ENCODE measurements at regions not wholly inside any gene's neighbourhood (a gene's known extent, or its start where the extent isn't known, plus 50 kb on each side); places are given as distances from the start of the nearest gene placed in this dataset.

- H3K4me3 Mint-ChIP-seq: no peak overlapping the region
- no peaks in the 10 kb centered on the region for H3K36me3 Mint-ChIP-seq
- H4K20me1 ChIP-seq (ENCODE audit: low read depth): no peaks in the 10 kb centered on the region
- H3K27ac ChIP-seq: no peak overlapping the region
- peaks cover 8% of the 10 kb centered on the region for H3K27me3 Mint-ChIP-seq (ENCODE audit: insufficient read depth, low read depth)
- no peak overlapping the region for H2AFZ ChIP-seq (replicated peaks)
- no peaks in the 10 kb centered on the region for H3K36me3 ChIP-seq
- no peak overlapping the region for H3K27ac Mint-ChIP-seq
- H3K79me2 ChIP-seq (ENCODE audit: low read depth): no peaks in the 10 kb centered on the region
- TF ChIP-seq EZH2 (IDR thresholded peaks at IDR 0.05): no peak
- TF ChIP-seq CTCF (IDR thresholded peaks at IDR 0.05): peak; percentile 40
- TF ChIP-seq EZH2phosphoT487 (IDR thresholded peaks at IDR 0.05): no peak
- no peaks in the 10 kb centered on the region for H3K4me1 ChIP-seq
- DNase-seq (ENCODE audit: low spot score): peak; percentile 42
- H3K4me2 ChIP-seq: no peak overlapping the region
- H3K4me3 ChIP-seq: no peak overlapping the region
- no peaks in the 10 kb centered on the region for H3F3A ChIP-seq (ENCODE audit: low read depth)
- no peaks in the 10 kb centered on the region for H3K9me3 ChIP-seq (ENCODE audit: low read depth)
- no peaks in the 10 kb centered on the region for H3K9me3 Mint-ChIP-seq
- no peak overlapping the region for H3K9ac ChIP-seq
- H3K27me3 ChIP-seq: no peaks in the 10 kb centered on the region
- no peaks in the 10 kb centered on the region for H3K4me1 Mint-ChIP-seq
Observed at GRCh38 chr19:29415507-29415906, 110.3 kb upstream of the VSTM2B start.

GRCh38 chr19:29417048-29417447 lies 108.7 kb upstream of the VSTM2B start:
- Histone ChIP-seq H3K79me2 (ENCODE audit: low read depth) (no peaks in the 10 kb centered on the region), H3K27ac (no peak overlapping the region), H3K9me3 (ENCODE audit: low read depth) (no peaks in the 10 kb centered on the region), H3K4me2 (no peak overlapping the region), H3K27me3 (no peaks in the 10 kb centered on the region), H3K4me3 (no peak overlapping the region), H4K20me1 (ENCODE audit: low read depth) (no peaks in the 10 kb centered on the region), H3F3A (ENCODE audit: low read depth) (no peaks in the 10 kb centered on the region), H3K36me3 (no peaks in the 10 kb centered on the region), H3K9ac (no peak overlapping the region), H3K4me1 (no peaks in the 10 kb centered on the region), H2AFZ (replicated peaks) (no peak overlapping the region)
- Mint-ChIP-seq H3K36me3 (no peaks in the 10 kb centered on the region), H3K4me3 (no peak overlapping the region), H3K9me3 (no peaks in the 10 kb centered on the region), H3K27ac (no peak overlapping the region), H3K4me1 (peaks cover 3% of the 10 kb centered on the region), H3K27me3 (ENCODE audit: insufficient read depth, low read depth) (peaks cover 8% of the 10 kb centered on the region)
- no peak for DNase-seq (ENCODE audit: low spot score)
- no peak for TF ChIP-seq CTCF (IDR thresholded peaks at IDR 0.05)
- no peak for TF ChIP-seq EZH2 (IDR thresholded peaks at IDR 0.05)
- TF ChIP-seq EZH2phosphoT487 (IDR thresholded peaks at IDR 0.05): no peak

- Histone ChIP-seq H3K9ac (no peak overlapping the region), H3K27ac (no peak overlapping the region), H3K4me3 (no peak overlapping the region), H3K4me1 (no peaks in the 10 kb centered on the region), H3K79me2 (ENCODE audit: low read depth) (no peaks in the 10 kb centered on the region), H3K4me2 (no peak overlapping the region), H3K27me3 (no peaks in the 10 kb centered on the region), H4K20me1 (ENCODE audit: low read depth) (no peaks in the 10 kb centered on the region), H2AFZ (replicated peaks) (no peak overlapping the region), H3F3A (ENCODE audit: low read depth) (no peaks in the 10 kb centered on the region), H3K36me3 (no peaks in the 10 kb centered on the region), H3K9me3 (ENCODE audit: low read depth) (no peaks in the 10 kb centered on the region)
- Mint-ChIP-seq H3K27ac (no peak overlapping the region), H3K4me3 (no peak overlapping the region), H3K9me3 (no peaks in the 10 kb centered on the region), H3K4me1 (peaks cover 3% of the 10 kb centered on the region), H3K27me3 (ENCODE audit: insufficient read depth, low read depth) (peaks cover 8% of the 10 kb centered on the region), H3K36me3 (no peaks in the 10 kb centered on the region)
- peak; percentile 26 for DNase-seq (ENCODE audit: low spot score)
- no peak for TF ChIP-seq EZH2phosphoT487 (IDR thresholded peaks at IDR 0.05)
- TF ChIP-seq EZH2 (IDR thresholded peaks at IDR 0.05): no peak
- no peak for TF ChIP-seq CTCF (IDR thresholded peaks at IDR 0.05)
Observed at GRCh38 chr19:29418201-29418600, 107.6 kb upstream of the VSTM2B start.
